IMR-90 (cell line): ENCODE measurements at regions not wholly inside any gene's neighbourhood (a gene's known extent, or its start where the extent isn't known, plus 50 kb on each side); places are given as distances from the start of the nearest gene placed in this dataset.

Experiments
- ATAC-seq: fragments of 200-7000 bp; cut with Tn5 transposase; 2 replicates; pipeline ENCODE4 v1.9.1; 2020; ENCODE audit warnings: low read depth, mild to moderate bottlenecking, moderate library complexity
- BruUV-seq: library from RNA; stranded (reverse); fragments of 400-500 nt; replicated peaks from 2 replicates; lab custom pipeline; 2021; lab: Mats Ljungman, UMichigan
- CTCF ChIA-PET: fragments of 300-600 bp; formaldehyde crosslinking; extraction: SDS; loops from one replicate; lab custom pipeline; 2021; ENCODE audit warnings: antibody characterized with exemption; lab: Yijun Ruan, JAX
- POLR2A ChIA-PET: fragments of 300-600 bp; sonication (Branson Sonifier 250); formaldehyde crosslinking; loops from one replicate; lab custom pipeline; 2022; ENCODE audit warnings: antibody characterized with exemption; ENCODE audit not compliant: unreplicated experiment; lab: Charles Lee
- DNase-seq: peaks from one replicate; pipeline ENCODE4 v3.0.0; 2013
- H2AFZ ChIP-seq: replicated peaks from 2 replicates; pipeline ENCODE3; 2013; ENCODE audit warnings: low read length, mild to moderate bottlenecking; ENCODE audit not compliant: poor library complexity
- H2AK5ac ChIP-seq: 2 replicates; pipeline ENCODE4 v1.6.1; 2013; ENCODE audit warnings: low read depth, low read length, inconsistent platforms
- H2AK9ac ChIP-seq: replicated peaks from 2 replicates; pipeline ENCODE3; 2013; ENCODE audit warnings: mild to moderate bottlenecking, low read depth, low read length, moderate library complexity; ENCODE audit not compliant: poor library complexity
- H2BK120ac ChIP-seq: 2 replicates; pipeline ENCODE4 v1.6.1; 2013; ENCODE audit warnings: low read depth, low read length, inconsistent platforms
- H2BK15ac ChIP-seq: 3 replicates; pipeline ENCODE4 v1.6.1; 2013; ENCODE audit warnings: low read depth, low read length, inconsistent platforms
- H2BK20ac ChIP-seq: 2 replicates; pipeline ENCODE4 v1.6.1; 2013; ENCODE audit warnings: low read depth, mild to moderate bottlenecking, inconsistent platforms, low read length, moderate library complexity
- H2BK5ac ChIP-seq: 2 replicates; pipeline ENCODE4 v1.6.1; 2013; ENCODE audit warnings: mild to moderate bottlenecking, low read depth, low read length, inconsistent platforms; ENCODE audit not compliant: poor library complexity, severe bottlenecking
- H3K14ac ChIP-seq: replicated peaks from 2 replicates; pipeline ENCODE4 v1.6.1; 2013; ENCODE audit warnings: low read depth, low read length, inconsistent platforms
- H3K18ac ChIP-seq: 2 replicates; pipeline ENCODE4 v1.6.1; 2013; ENCODE audit warnings: low read depth, low read length, control low read depth
- H3K23ac ChIP-seq: 2 replicates; pipeline ENCODE4 v1.6.1; 2013; ENCODE audit warnings: low read depth, low read length, inconsistent platforms
- H3K27ac ChIP-seq: 2 replicates; pipeline ENCODE4 v1.5.1; 2013; ENCODE audit warnings: mild to moderate bottlenecking, control low read depth, low read length; ENCODE audit not compliant: insufficient read depth
- H3K27me3 ChIP-seq: 2 replicates; pipeline ENCODE4 v1.6.1; 2013; ENCODE audit warnings: low read length; ENCODE audit not compliant: control insufficient read depth, insufficient read depth
- H3K36me3 ChIP-seq: 2 replicates; pipeline ENCODE4 v1.6.1; 2013; ENCODE audit warnings: low read length, mixed read lengths; ENCODE audit not compliant: control insufficient read depth, insufficient read depth
- H3K4ac ChIP-seq: 2 replicates; pipeline ENCODE4 v1.6.1; 2013; ENCODE audit warnings: low read depth, low read length, inconsistent platforms
- H3K4me1 ChIP-seq: 2 replicates; pipeline ENCODE4 v1.6.1; 2013; ENCODE audit warnings: low read length, mixed read lengths; ENCODE audit not compliant: control insufficient read depth, insufficient read depth
- H3K4me2 ChIP-seq: 2 replicates; pipeline ENCODE4 v1.6.1; 2013; ENCODE audit warnings: low read depth, mild to moderate bottlenecking, control low read depth, low read length, moderate library complexity
- H3K4me3 ChIP-seq: 2 replicates; pipeline ENCODE4 v1.5.1; 2013; ENCODE audit warnings: low read depth, mild to moderate bottlenecking, control low read depth, low read length, moderate library complexity; ENCODE audit not compliant: insufficient read depth
- H3K56ac ChIP-seq: 2 replicates; pipeline ENCODE4 v1.6.1; 2013; ENCODE audit warnings: low read length, inconsistent platforms; ENCODE audit not compliant: insufficient read depth; ENCODE audit errors: extremely low read depth
- H3K79me1 ChIP-seq, 2 experiments: 2 replicates each; pipeline ENCODE4 v1.6.1; 2013; ENCODE audit warnings: low read length in 2 of 2, inconsistent platforms in 1 of 2, low read depth in 1 of 2
- H3K9ac ChIP-seq: 2 replicates; pipeline ENCODE4 v1.6.1; 2013; ENCODE audit warnings: low read depth, low read length, control low read depth
- H3K9me1 ChIP-seq: 2 replicates; pipeline ENCODE4 v1.6.1; 2013; ENCODE audit warnings: low read length, inconsistent platforms; ENCODE audit not compliant: insufficient read depth
- H3K9me3 ChIP-seq: 2 replicates; pipeline ENCODE4 v1.6.1; 2013; ENCODE audit warnings: low read length; ENCODE audit not compliant: control insufficient read depth, insufficient read depth
- H4K20me1 ChIP-seq: 2 replicates; pipeline ENCODE4 v1.6.1; 2013; ENCODE audit warnings: low read length, inconsistent platforms; ENCODE audit not compliant: insufficient read depth
- H4K5ac ChIP-seq: 2 replicates; pipeline ENCODE4 v1.6.1; 2013; ENCODE audit warnings: mild to moderate bottlenecking, low read depth, low read length, control low read depth
- H4K8ac ChIP-seq, 2 experiments: 2 replicates each; pipeline ENCODE4 v1.6.1; 2013; ENCODE audit warnings: low read depth in 2 of 2, low read length in 2 of 2, control low read depth in 1 of 2, inconsistent platforms in 1 of 2
- H4K91ac ChIP-seq: 2 replicates; pipeline ENCODE4 v1.6.1; 2013; ENCODE audit warnings: low read depth, low read length, inconsistent platforms; ENCODE audit not compliant: insufficient read depth
- BHLHE40 ChIP-seq: fragments of 150-350 bp; IDR thresholded peaks from 2 replicates; pipeline ENCODE4 v1.6.1; 2016; ENCODE audit warnings: mild to moderate bottlenecking, low read depth, low read length
- CEBPB ChIP-seq: IDR thresholded peaks from 2 replicates; pipeline ENCODE4 v1.6.1; 2012; ENCODE audit warnings: low read depth, low read length, improper control_type of control experiment
- CHD1 ChIP-seq: IDR thresholded peaks from 2 replicates; pipeline ENCODE4 v1.6.1; 2012; ENCODE audit warnings: low read depth, low read length, improper control_type of control experiment
- CTCF ChIP-seq: conservative IDR thresholded peaks from 2 replicates; pipeline ENCODE4 v1.5.1; 2012; ENCODE audit warnings: mild to moderate bottlenecking, low read depth, low read length, improper control_type of control experiment
- FOS ChIP-seq: fragments of 150-350 bp; IDR thresholded peaks from 2 replicates; pipeline ENCODE4 v1.6.1; 2016; ENCODE audit warnings: low read depth, low read length
- MAFK ChIP-seq: IDR thresholded peaks from 2 replicates; pipeline ENCODE4 v1.6.1; 2012; ENCODE audit warnings: low read depth, low read length, improper control_type of control experiment
- MAZ ChIP-seq: IDR thresholded peaks from 2 replicates; pipeline ENCODE4 v1.6.1; 2012; ENCODE audit warnings: low read depth, mild to moderate bottlenecking, low read length, improper control_type of control experiment, moderate library complexity, borderline replicate concordance
- MXI1 ChIP-seq: IDR thresholded peaks from 2 replicates; pipeline ENCODE4 v1.6.1; 2012; ENCODE audit warnings: low read depth, mild to moderate bottlenecking, low read length, moderate library complexity, borderline replicate concordance
- NFE2L2 ChIP-seq: fragments of 150-350 bp; IDR thresholded peaks from 2 replicates; pipeline ENCODE4 v1.6.1; 2016; ENCODE audit warnings: low read depth, mild to moderate bottlenecking, low read length
- POLR2A ChIP-seq: IDR thresholded peaks from 2 replicates; pipeline ENCODE4 v1.6.1; 2012; ENCODE audit warnings: mild to moderate bottlenecking, low read depth, low read length
- RAD21 ChIP-seq: IDR thresholded peaks from 2 replicates; pipeline ENCODE4 v1.6.1; 2012; ENCODE audit warnings: low read length, improper control_type of control experiment
- RCOR1 ChIP-seq: IDR thresholded peaks from 2 replicates; pipeline ENCODE4 v1.6.1; 2012; ENCODE audit warnings: mild to moderate bottlenecking, low read length, improper control_type of control experiment; ENCODE audit not compliant: insufficient replicate concordance
- RFX5 ChIP-seq: IDR thresholded peaks from 2 replicates; pipeline ENCODE4 v1.8.0; 2012; ENCODE audit warnings: low read depth, mild to moderate bottlenecking, low read length, moderate library complexity
- SMC3 ChIP-seq: fragments of 150-350 bp; IDR thresholded peaks from 2 replicates; pipeline ENCODE4 v1.6.1; 2016; ENCODE audit warnings: low read depth, mild to moderate bottlenecking, antibody characterized with exemption, low read length, moderate library complexity
- WGBS, 2 experiments: methylation state at CpG; one replicate each; pipeline versions ENCODE4 v1.1.5 to v1.1.7; 2013; ENCODE audit warnings: missing lambda C conversion rate in 2 of 2; ENCODE audit not compliant: insufficient read length in 1 of 2; ENCODE audit errors: extremely low coverage in 2 of 2; 5-methylcytosine and 5-hydroxymethylcytosine counted together
- dilution Hi-C: fragments of 300-500 bp; cut with HindIII; formaldehyde crosslinking; loops from one replicate; pipeline ENCODE4 v1.14.3; 2018; ENCODE audit warnings: low sequenced_read_pairs; ENCODE audit not compliant: unreplicated experiment
- in situ Hi-C: fragments of 300-500 bp; cut with MboI; formaldehyde crosslinking; loops from 3 replicates; pipeline ENCODE4 v1.14.3; 2019; ENCODE audit warnings: low sequenced_read_pairs, inconsistent platforms, mixed read lengths
- intact Hi-C: fragments of 100-400 bp; cut with micrococcal nuclease; formaldehyde crosslinking; loops from 2 replicates; pipeline ENCODE4 v1.10.0; 2022
- TF ChIP-seq, protein P1 (sequence below): fragments of 150-350 bp; IDR thresholded peaks from 2 replicates; pipeline ENCODE4 v1.6.1; 2017; ENCODE audit warnings: mild to moderate bottlenecking, antibody characterized with exemption, low read length, low read depth
- TF ChIP-seq, protein P2 (sequence below): fragments of 150-350 bp; IDR thresholded peaks from 2 replicates; pipeline ENCODE4 v1.6.1; 2016; ENCODE audit warnings: low read depth, mild to moderate bottlenecking, low read length, moderate library complexity, borderline replicate concordance

- Histone ChIP-seq H3K9me1 (no peaks in the 10 kb centered on the region), H3K56ac (no peak overlapping the region), H2BK120ac (no peak overlapping the region), H4K20me1 (no peaks in the 10 kb centered on the region), H3K9me3 (no peaks in the 10 kb centered on the region), H2BK15ac (no peak overlapping the region), H3K14ac (no peak overlapping the region), H2AK9ac (no peak overlapping the region), H2BK5ac (no peak overlapping the region), H3K27me3 (no peaks in the 10 kb centered on the region), H3K18ac (no peak overlapping the region), H4K8ac (no peak overlapping the region), H3K9ac (no peak overlapping the region), H3K27ac (no peak overlapping the region), H3K36me3 (no peaks in the 10 kb centered on the region), H2AFZ (no peak overlapping the region), H3K4me2 (no peak overlapping the region), H4K5ac (no peak overlapping the region), H4K91ac (no peak overlapping the region), H3K23ac (no peak overlapping the region), H2BK20ac (no peak overlapping the region), H3K4ac (no peak overlapping the region), H3K79me1 (no peaks in the 10 kb centered on the region), H2AK5ac (no peak overlapping the region), H3K4me1 (no peaks in the 10 kb centered on the region), H3K4me3 (no peak overlapping the region)
- POLR2A ChIA-PET: no interaction called here
- in situ Hi-C loops: no loop called here
- CTCF ChIA-PET: interaction anchor here (0.6 kb wide), 1 partner anchor 183 kb away, joined by 3 read pairs; no protein-coding TSS in a partner anchor
- no CpG with 5 or more reads among the region's 1 CpG for WGBS, 2 experiments
- dilution Hi-C loops: no loop called here
- no peak for TF ChIP-seq MXI1
- TF ChIP-seq SMC3: no peak
- TF ChIP-seq, protein P1, sequence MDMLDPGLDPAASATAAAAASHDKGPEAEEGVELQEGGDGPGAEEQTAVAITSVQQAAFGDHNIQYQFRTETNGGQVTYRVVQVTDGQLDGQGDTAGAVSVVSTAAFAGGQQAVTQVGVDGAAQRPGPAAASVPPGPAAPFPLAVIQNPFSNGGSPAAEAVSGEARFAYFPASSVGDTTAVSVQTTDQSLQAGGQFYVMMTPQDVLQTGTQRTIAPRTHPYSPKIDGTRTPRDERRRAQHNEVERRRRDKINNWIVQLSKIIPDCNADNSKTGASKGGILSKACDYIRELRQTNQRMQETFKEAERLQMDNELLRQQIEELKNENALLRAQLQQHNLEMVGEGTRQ: no peak
- no peak for TF ChIP-seq POLR2A
- TF ChIP-seq RAD21: no peak
- TF ChIP-seq CTCF: no peak
- no peak for TF ChIP-seq FOS
- TF ChIP-seq CHD1: no peak
- TF ChIP-seq MAZ: no peak
- no peak for TF ChIP-seq CEBPB
- no peak for TF ChIP-seq BHLHE40
- TF ChIP-seq NFE2L2: no peak
- no peak for TF ChIP-seq MAFK
- TF ChIP-seq RCOR1: no peak
- TF ChIP-seq, protein P2, sequence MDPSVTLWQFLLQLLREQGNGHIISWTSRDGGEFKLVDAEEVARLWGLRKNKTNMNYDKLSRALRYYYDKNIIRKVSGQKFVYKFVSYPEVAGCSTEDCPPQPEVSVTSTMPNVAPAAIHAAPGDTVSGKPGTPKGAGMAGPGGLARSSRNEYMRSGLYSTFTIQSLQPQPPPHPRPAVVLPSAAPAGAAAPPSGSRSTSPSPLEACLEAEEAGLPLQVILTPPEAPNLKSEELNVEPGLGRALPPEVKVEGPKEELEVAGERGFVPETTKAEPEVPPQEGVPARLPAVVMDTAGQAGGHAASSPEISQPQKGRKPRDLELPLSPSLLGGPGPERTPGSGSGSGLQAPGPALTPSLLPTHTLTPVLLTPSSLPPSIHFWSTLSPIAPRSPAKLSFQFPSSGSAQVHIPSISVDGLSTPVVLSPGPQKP: no peak
- no peak for TF ChIP-seq RFX5
- DNase-seq: no peak
- ATAC-seq: no peak
- BruUV-seq: no TSS peak
- intact Hi-C loops: no loop called here
Measured at GRCh38 chr1:90486134-90486824, 230.8 kb downstream of the BARHL2 start.
